GM18867 (cell line): ENCODE measurements at regions not wholly inside any gene's neighbourhood (a gene's known extent, or its start where the extent isn't known, plus 50 kb on each side); places are given as distances from the start of the nearest gene placed in this dataset.
A peak's percentile ranks its signal among the peaks of the same experiment; 100 is the strongest.
"Not testable (repeated sequence)": the region's sequence is repeated elsewhere in the genome, so short reads cannot be mapped to it uniquely, and the experiment has no call there.

Source experiments
- ATAC-seq: cut with Tn5 transposase; IDR thresholded peaks from one replicate; pipeline ENCODE4 v1.9.1; 2021; ENCODE audit warnings: mild to moderate bottlenecking, moderate library complexity; ENCODE audit not compliant: unreplicated experiment

- no peak for ATAC-seq
Measured at GRCh38 chr11:96506953-96507354, 117.1 kb downstream of the JRKL start.

GRCh38 chr11:96508861-96509260, 119.0 kb downstream of the JRKL start:
- no peak for ATAC-seq

GRCh38 chr11:96520939-96521338, 131.1 kb downstream of the JRKL start:
- ATAC-seq, result no peak

- ATAC-seq, result no peak
Measured at GRCh38 chr11:96523656-96524055, 133.8 kb downstream of the JRKL start.

- ATAC-seq, result no peak
Measured at GRCh38 chr11:96524475-96524874, 134.7 kb downstream of the JRKL start.

- no peak for ATAC-seq
Measured at GRCh38 chr11:96530473-96530872, 140.7 kb downstream of the JRKL start.

- peak; percentile 95 for ATAC-seq
Measured at GRCh38 chr11:96538104-96538503, 148.3 kb downstream of the JRKL start.

- ATAC-seq, result no peak
Measured at GRCh38 chr11:96538622-96539021, 148.8 kb downstream of the JRKL start.

- no peak for ATAC-seq
Measured at GRCh38 chr11:96540875-96541274, 151.1 kb downstream of the JRKL start.

GRCh38 chr11:96543177-96543576, 153.4 kb downstream of the JRKL start:
- ATAC-seq, result peak; percentile 87

GRCh38 chr11:96545192-96545591, 155.4 kb downstream of the JRKL start:
- ATAC-seq, result not testable (repeated sequence)

GRCh38 chr11:96551136-96551535, 161.3 kb downstream of the JRKL start:
- no peak for ATAC-seq

GRCh38 chr11:96554236-96554820, 164.5 kb downstream of the JRKL start:
- ATAC-seq, result no peak

- ATAC-seq, result not testable (repeated sequence)
Measured at GRCh38 chr11:96555826-96556225, 166.0 kb downstream of the JRKL start.

- ATAC-seq, result not testable (repeated sequence)
Measured at GRCh38 chr11:96560727-96561126, 170.9 kb downstream of the JRKL start.

- ATAC-seq, result no peak
Measured at GRCh38 chr11:96567176-96567575, 177.4 kb downstream of the JRKL start.

GRCh38 chr11:96567667-96568066, 177.9 kb downstream of the JRKL start:
- ATAC-seq, result no peak

- no peak for ATAC-seq
Measured at GRCh38 chr11:96576383-96576782, 186.6 kb downstream of the JRKL start.

GRCh38 chr11:96578379-96578778, 188.6 kb downstream of the JRKL start:
- no peak for ATAC-seq

- ATAC-seq, result no peak
Measured at GRCh38 chr11:96579656-96580055, 189.8 kb downstream of the JRKL start.

- ATAC-seq, result no peak
Measured at GRCh38 chr11:96580476-96581040, 190.7 kb downstream of the JRKL start.

GRCh38 chr11:96585944-96586880, 196.4 kb downstream of the JRKL start:
- not testable (repeated sequence) for ATAC-seq
